Fibroblast of lung (primary cell): ENCODE measurements at regions not wholly inside any gene's neighbourhood (a gene's known extent, or its start where the extent isn't known, plus 50 kb on each side); places are given as distances from the start of the nearest gene placed in this dataset.

Experiments used
- EZH2 ChIP-seq: IDR thresholded peaks from 2 replicates; pipeline ENCODE4 v1.5.1; 2012; ENCODE audit warnings: low read length, control low read depth, mild to moderate bottlenecking; ENCODE audit errors: missing control alignments
- TF ChIP-seq, protein P1 (sequence below), 2 donors: IDR thresholded peaks in 1 of 2; conservative IDR thresholded peaks in 1 of 2; 1 replicate in 1 of 2; 2 replicates in 1 of 2; pipeline ENCODE4 v1.5.1; 2011 to 2012; ENCODE audit warnings: low read length in 2 of 2, control low read depth in 1 of 2, inconsistent platforms in 1 of 2, low read depth in 1 of 2, mild to moderate bottlenecking in 1 of 2

GRCh38 chr10:55892276-55892675 is 468.8 kb downstream of the ZWINT start:
- TF ChIP-seq, protein P1, sequence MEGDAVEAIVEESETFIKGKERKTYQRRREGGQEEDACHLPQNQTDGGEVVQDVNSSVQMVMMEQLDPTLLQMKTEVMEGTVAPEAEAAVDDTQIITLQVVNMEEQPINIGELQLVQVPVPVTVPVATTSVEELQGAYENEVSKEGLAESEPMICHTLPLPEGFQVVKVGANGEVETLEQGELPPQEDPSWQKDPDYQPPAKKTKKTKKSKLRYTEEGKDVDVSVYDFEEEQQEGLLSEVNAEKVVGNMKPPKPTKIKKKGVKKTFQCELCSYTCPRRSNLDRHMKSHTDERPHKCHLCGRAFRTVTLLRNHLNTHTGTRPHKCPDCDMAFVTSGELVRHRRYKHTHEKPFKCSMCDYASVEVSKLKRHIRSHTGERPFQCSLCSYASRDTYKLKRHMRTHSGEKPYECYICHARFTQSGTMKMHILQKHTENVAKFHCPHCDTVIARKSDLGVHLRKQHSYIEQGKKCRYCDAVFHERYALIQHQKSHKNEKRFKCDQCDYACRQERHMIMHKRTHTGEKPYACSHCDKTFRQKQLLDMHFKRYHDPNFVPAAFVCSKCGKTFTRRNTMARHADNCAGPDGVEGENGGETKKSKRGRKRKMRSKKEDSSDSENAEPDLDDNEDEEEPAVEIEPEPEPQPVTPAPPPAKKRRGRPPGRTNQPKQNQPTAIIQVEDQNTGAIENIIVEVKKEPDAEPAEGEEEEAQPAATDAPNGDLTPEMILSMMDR (conservative IDR thresholded peaks at IDR 0.05 in 1 of 2, IDR thresholded peaks at IDR 0.05 in 1 of 2; ENCODE audit: low read depth in 1 of 2, low read length in 2 of 2): no peak
- TF ChIP-seq EZH2: no peak
